Adrenal gland (tissue), 9 donors: ENCODE measurements at regions not wholly inside any gene's neighbourhood (a gene's known extent, or its start where the extent isn't known, plus 50 kb on each side); places are given as distances from the start of the nearest gene placed in this dataset.

Experiments
- DNase-seq, 7 donors: peaks; one replicate each; pipeline ENCODE4 v3.0.0-alpha.2; 2019 to 2020
- H3K27ac ChIP-seq, 5 donors: fragments of 200-600 bp; sonication (generic) in 4 of 5; 1 replicate in 3 of 5; 2 replicates in 2 of 5; pipeline versions ENCODE4 v1.5.1 to v1.8.0; 2016 to 2020; ENCODE audit warnings: mild to moderate bottlenecking in 1 of 5
- H3K27me3 ChIP-seq: fragments of 200-600 bp; 2 replicates; pipeline ENCODE4 v1.8.0; 2021
- H3K36me3 ChIP-seq, 2 donors: fragments of 200-600 bp; replicated peaks in 1 of 2; 1 replicate in 1 of 2; 2 replicates in 1 of 2; pipeline versions ENCODE4 v1.5.1 to v1.8.0; 2018 to 2022
- H3K4me1 ChIP-seq, 2 donors: fragments of 200-600 bp; replicated peaks in 1 of 2; 1 replicate in 1 of 2; 2 replicates in 1 of 2; pipeline versions ENCODE4 v1.5.1 to v1.8.0; 2018 to 2021
- H3K4me3 ChIP-seq, 4 donors: fragments of 200-600 bp; sonication (generic) in 3 of 4; one replicate each; pipeline ENCODE4 v1.5.1; 2016 to 2018
- H3K9me3 ChIP-seq, 3 donors: fragments of 200-600 bp; sonication (generic) in 1 of 3; replicated peaks in 1 of 3; 1 replicate in 2 of 3; 2 replicates in 1 of 3; pipeline versions ENCODE4 v1.5.1 to v1.8.0; 2016 to 2021
- CTCF ChIP-seq, 6 experiments: fragments of 450-650 bp in 4 of 6; fragments of 200-600 bp in 2 of 6; sonication (generic) in 1 of 6; IDR thresholded peaks; 1 replicate in 5 of 6; 2 replicates in 1 of 6; pipeline versions ENCODE4 v1.5.1 to v1.8.0; 2016 to 2021; ENCODE audit warnings: antibody characterized with exemption in 6 of 6, mild to moderate bottlenecking in 2 of 6, moderate library complexity in 1 of 6
- POLR2A ChIP-seq, 2 donors: fragments of 450-650 bp; IDR thresholded peaks; one replicate each; pipeline ENCODE4 v1.6.1; 2017; ENCODE audit warnings: antibody characterized with exemption in 2 of 2, mild to moderate bottlenecking in 2 of 2, moderate library complexity in 1 of 2
- WGBS, 4 donors: extraction: QIAGEN DNeasy Blood & Tissue Kit in 2 of 4; methylation state at CpG; one replicate each; pipeline versions ENCODE4 v1.1.5 to v1.1.7; 2013 to 2017; 5-methylcytosine and 5-hydroxymethylcytosine counted together
- intact Hi-C, 2 donors: fragments of 100-400 bp; cut with DNase I; formaldehyde crosslinking; loops; one replicate each; pipeline versions ENCODE4 v1.14.1 to v1.15.0; 2022 to 2023
- donor health status: healthy with polysubstance abuse.
- donor health status: Bipolar disorder and iron deficiency.
- donor health status: DM: yes; HTN: yes; CAD: no.
- donor health status: DM: no; HTN: no; CAD: no.
- donor health status: DM: no; HTN: no; CAD: no.

GRCh38 chr6:54694928-54695532 is 151.5 kb upstream of the FAM83B start:
- DNase-seq: no peak
- intact Hi-C loops: no loop called here
- no peaks in the 10 kb centered on the region for H3K9me3 ChIP-seq
- WGBS, 4 donors: 89 to 94% (median 90%) methylated on average over 3 of the region's 3 CpGs
- no peak for TF ChIP-seq CTCF (IDR thresholded peaks at IDR 0.05)
- TF ChIP-seq POLR2A (IDR thresholded peaks at IDR 0.05): no peak
- H3K4me1 ChIP-seq: no peaks in the 10 kb centered on the region
- H3K27ac ChIP-seq: no peak overlapping the region
- no peaks in the 10 kb centered on the region for H3K27me3 ChIP-seq
- H3K4me3 ChIP-seq: no peak overlapping the region
- no peaks in the 10 kb centered on the region for H3K36me3 ChIP-seq

- Histone ChIP-seq H3K4me1 (no peaks in the 10 kb centered on the region), H3K27ac (no peak overlapping the region), H3K4me3 (no peak overlapping the region), H3K9me3 (no peaks in the 10 kb centered on the region), H3K36me3 (no peaks in the 10 kb centered on the region), H3K27me3 (no peaks in the 10 kb centered on the region)
- DNase-seq: no peak
- intact Hi-C loops: no loop called here
- TF ChIP-seq POLR2A (IDR thresholded peaks at IDR 0.05): no peak
- TF ChIP-seq CTCF (IDR thresholded peaks at IDR 0.05): no peak
- 62 to 71% (median 65%) methylated on average over 3 of the region's 3 CpGs for WGBS, 4 donors
Observed at GRCh38 chr6:54695815-54696214, 150.8 kb upstream of the FAM83B start.

DNA sequence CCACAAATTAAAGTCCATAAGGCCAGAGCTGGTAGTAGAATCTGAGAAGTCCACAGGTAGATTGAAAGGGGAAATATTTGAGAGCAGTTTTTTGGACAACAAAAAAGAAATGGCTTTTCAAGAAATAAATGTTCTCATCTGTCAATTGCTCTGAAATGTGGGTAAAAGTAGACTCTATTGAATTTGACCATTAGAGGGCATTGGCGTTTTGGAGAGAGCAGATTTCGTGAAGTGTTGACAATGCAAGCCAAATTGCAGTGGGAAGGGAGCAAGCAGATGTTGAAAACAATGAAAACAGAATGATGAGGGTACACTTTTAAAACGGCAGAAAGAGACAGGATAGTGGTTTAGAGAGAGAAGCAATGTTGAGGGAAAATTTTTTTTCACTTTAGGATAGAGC is 149.1 kb upstream of the FAM83B start:
- WGBS, 4 donors: 18 to 47% (median 25%) methylated on average over 3 of the region's 3 CpGs
- intact Hi-C loops: no loop called here
- no peak overlapping the region for H3K4me3 ChIP-seq

GRCh38 chr6:54698974-54699373 is 147.6 kb upstream of the FAM83B start:
- 48 to 54% (median 49%) methylated on average over 3 of the region's 3 CpGs for WGBS, 4 donors
- no peak for TF ChIP-seq CTCF (IDR thresholded peaks at IDR 0.05)
- no peak for TF ChIP-seq POLR2A (IDR thresholded peaks at IDR 0.05)
- intact Hi-C loops: no loop called here

More for the DNA sequence above, 149.1 kb upstream of the FAM83B start:
- TF ChIP-seq POLR2A (IDR thresholded peaks at IDR 0.05): no peak
- peak in 1 of 6 experiments; percentile 7 for TF ChIP-seq CTCF (IDR thresholded peaks at IDR 0.05)
- H3K27ac ChIP-seq: no peak overlapping the region
- H3K4me1 ChIP-seq: no peaks in the 10 kb centered on the region
- no peak for DNase-seq
- no peaks in the 10 kb centered on the region for H3K36me3 ChIP-seq
- no peaks in the 10 kb centered on the region for H3K27me3 ChIP-seq
- H3K9me3 ChIP-seq: no peaks in the 10 kb centered on the region

More at GRCh38 chr6:54698974-54699373, 147.6 kb upstream of the FAM83B start:
- no peak overlapping the region for H3K27ac ChIP-seq
- no peaks in the 10 kb centered on the region for H3K9me3 ChIP-seq
- H3K4me3 ChIP-seq: no peak overlapping the region
- no peaks in the 10 kb centered on the region for H3K36me3 ChIP-seq
- no peaks in the 10 kb centered on the region for H3K4me1 ChIP-seq
- DNase-seq: no peak
- H3K27me3 ChIP-seq: no peaks in the 10 kb centered on the region
